AG08396 (cell line): ENCODE measurements at regions not wholly inside any gene's neighbourhood (a gene's known extent, or its start where the extent isn't known, plus 50 kb on each side); places are given as distances from the start of the nearest gene placed in this dataset.
A peak's percentile ranks its signal among the peaks of the same experiment; 100 is the strongest.

Experiments
- DNase-seq: peaks from one replicate; pipeline ENCODE4 v3.0.0; 2012; ENCODE audit warnings: low spot score, mixed read lengths

DNA sequence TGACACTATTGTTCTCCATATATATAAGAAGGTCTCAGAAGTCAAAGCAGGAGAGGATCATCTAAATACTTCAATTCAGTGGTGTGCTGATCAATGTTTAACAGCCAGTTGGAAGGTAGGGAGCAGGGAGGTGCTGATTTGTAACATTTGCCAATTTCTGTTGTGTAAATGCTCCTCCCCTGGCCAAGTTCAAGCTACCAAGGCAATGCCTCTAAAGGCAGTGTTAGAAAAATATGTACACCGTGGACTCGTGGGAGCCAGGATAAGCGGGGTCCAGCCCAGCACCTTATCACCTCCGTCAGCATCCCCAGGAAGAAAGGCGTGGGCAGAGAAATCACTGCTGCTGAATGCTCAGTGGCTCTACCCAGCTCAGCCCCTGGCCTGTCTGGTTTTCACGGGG, 75.3 kb upstream of the COX10 start:
- no peak for DNase-seq

DNA sequence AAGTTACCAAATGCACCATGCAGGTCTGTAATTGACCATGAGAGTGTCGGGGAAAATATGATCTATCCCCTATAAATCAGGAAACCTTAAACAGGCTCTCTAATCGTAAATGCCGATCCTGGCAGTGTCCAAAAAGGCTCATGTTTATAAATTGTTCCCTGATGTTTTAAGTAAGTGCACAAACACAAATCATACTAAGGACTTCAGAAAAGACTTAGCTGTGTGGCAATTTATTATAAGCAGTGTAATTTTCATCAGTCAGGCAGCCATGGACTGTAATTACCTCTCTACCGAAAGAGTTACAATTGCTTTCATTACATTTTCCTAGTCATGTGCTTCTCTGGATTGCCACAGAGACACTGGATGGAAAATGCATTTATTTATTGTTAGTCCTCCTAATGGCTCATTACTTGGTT, 73.4 kb upstream of the COX10 start:
- DNase-seq: no peak

DNA sequence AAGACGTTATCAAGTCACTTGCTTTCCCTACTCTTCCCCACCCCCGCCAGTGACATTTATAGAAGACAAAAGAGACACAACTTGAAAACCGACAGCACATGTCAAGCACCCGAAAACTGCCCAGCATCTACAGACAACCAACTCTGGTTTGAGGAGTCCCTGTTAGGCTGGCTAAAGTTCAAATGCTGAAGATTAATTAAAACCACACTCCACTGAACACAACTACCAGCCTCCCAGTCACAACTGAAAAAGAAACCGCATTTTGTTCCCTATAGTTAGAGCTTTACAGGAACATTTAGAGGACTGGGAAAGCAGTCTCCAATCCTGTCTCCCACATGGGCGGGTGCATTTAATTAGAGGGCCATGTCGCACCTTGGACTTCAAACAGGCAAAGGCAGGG, 73.0 kb upstream of the COX10 start:
- no peak for DNase-seq

DNA sequence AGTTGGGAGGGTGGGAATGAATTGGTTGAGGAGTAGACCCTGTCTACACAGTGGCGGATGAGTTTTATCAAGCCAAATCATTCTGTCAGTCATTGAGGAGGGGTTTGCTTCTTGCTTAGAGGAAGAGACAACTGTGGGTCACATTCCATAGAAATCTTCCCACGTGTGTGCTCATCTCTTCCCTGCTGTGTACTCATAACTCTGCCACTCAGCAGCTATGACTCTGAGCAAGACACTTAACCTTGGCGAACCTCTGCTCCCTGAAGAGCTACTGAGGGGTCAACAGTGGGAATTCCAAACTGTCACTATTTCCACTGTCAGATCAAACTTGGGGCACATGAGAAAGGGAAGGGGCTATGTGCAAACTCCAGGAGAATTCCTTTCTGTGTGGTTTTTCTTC, 72.6 kb upstream of the COX10 start:
- DNase-seq: no peak

DNA sequence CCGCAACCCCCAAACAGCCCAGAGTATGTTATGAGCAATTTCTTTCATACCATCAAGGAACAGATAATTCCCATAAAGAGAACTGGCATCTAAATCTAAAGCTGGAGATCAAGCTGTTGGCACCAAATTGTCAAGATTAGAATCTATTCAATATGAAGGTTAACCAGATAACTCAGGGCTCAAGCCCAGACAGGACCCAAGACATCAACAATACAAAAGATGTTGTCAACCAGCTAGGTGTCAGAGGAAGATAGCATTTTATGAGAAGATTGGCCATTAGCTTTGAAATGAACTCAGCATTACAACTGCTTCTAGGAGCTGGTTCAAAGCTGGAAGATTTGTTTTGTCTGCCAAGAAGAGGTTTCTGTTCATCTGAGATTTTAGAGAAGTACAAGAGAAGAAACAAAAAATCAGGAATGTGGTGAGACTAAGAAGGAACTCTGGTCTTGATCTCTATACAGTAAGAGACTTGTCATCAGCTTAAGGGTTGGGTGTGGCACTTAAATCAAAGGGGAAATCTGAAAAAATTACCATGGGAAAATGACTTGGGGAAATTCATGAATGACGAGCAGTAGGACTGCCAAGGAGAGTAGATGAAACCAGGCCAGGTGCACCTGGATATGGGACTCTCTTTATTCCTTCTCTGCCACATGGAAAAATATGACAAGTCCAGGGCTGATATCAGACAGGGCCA, 64.2 kb upstream of the COX10 start:
- DNase-seq: no peak

DNA sequence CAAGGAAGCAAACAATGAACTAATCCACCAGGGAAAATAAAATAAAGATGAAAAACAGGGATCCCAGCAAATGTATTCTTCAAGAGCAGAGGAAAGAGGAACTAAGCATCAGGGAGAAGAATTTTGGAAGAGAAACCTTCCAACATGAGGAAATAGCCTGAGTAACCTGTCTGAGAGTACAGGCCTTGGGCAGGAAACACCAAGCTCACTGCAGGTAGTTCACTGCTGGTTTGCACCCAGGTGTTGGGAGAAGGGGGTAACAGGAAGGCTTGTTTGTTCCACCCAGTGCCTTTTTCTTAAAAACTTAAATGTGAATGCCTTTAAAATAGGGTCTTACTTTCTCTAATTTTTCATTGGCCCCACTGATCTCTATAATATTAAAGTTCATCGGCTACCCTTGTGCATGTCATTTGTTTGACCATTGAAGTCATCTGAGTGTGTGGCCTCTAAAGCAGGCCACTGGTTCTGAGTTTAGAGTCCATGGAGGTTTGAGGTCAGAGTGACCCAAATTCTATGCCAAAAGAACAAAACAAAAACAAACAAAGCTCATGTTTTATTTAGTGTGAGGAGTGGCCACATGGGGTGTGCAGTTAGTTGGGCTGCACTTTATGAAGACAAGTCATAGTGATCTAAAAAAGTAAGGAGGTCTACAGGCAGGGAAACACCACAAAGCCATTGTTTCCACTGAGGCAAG, 62.9 kb upstream of the COX10 start:
- DNase-seq: no peak

DNA sequence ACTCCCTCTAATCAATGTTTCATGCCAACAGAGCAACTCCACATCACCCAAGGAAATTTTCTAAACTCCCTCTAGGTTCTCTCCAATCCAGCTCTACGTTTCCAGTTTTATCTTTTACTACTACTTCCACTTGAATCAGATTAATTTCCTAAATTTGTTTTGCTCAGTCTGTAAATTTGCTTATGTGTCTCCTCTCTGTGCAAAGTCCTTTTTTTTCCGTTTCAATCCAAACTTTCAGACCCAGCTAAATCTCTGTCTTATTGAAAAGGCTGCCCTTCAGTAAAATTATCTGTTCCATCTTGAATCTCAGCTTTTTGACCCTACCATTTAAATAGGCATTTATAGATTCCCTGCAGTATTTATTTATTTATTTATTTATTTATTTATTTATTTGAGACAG, 61.4 kb upstream of the COX10 start:
- DNase-seq: no peak

DNA sequence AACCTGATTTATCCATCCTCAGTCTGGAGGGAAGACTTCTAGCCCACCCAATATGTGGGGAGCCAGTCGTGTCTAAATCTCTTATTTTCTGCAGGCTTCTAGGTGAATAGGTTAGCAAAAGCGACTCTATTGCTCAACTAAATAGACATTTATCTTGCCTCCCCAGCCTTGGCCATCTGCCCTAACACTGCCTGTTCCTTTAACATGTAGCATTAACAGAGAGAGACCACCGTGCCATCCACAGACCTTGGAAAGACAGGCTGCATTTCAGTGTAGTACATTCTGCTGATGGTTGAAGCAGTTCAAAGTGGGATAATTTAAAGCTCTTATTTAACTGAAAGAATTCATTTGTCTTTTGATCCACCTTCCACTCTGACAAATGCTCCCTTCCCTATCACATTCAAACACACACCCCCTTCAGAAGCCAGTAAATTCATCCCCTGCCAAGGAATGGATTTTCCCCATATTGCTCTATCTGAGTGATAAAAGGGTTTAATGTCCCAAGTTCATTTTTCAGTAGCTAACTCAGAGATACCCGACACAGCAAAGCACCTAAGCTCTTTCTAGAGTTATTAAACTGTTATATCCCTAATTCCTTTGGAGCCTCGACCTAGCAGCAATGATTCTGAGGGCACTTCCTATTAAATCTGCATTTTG, 58.1 kb upstream of the COX10 start:
- no peak for DNase-seq

DNA sequence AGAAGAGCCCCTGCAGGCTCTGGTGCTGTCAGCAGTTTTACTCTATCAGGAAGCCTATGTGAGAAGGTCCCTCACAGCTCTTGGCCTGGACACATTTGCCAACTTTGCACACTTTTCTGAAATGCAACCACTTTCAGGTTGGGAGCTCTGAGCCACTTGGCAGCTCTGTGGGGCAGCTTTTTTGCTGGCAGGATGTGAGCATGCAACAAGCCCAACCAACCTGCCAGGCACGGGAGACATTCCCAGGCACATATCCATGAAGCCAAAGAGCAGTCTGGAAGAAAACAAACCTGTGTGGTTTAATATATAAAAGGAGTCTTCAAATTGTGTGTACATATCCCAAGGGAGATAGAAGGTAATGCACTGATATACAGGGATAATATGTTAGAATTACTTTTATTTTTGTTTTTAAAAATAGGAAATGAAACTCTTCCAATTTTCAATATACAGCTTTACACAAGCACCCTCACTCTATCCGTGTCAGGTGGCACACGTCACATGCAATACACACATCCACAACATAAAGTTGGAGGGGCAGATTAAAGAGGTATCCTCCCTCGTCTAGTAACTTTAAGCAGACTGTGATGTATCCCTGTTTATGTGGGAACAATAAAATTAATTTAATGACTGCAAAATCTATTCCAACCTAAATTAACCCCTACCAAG, 57.4 kb upstream of the COX10 start:
- no peak for DNase-seq

DNA sequence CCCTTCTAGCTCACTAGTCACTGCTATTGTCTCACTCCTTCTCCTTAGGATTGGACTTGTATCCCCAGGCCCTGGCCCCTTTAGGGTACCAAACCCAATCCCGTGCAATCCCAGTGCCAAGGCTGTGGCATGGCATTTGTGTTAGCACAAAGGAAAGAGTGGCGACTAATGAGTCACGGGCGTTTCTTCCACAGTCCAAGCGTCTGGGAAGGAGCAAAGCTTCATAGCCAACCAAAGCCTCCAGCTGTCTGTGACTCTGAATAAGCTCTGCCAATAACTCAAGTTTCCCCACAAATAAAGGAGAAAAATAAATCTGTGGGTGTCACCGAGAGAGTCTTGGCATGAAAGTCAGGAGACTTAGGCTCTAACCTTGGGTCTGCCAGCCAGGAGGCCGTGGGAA, 54.6 kb upstream of the COX10 start:
- DNase-seq: peak; percentile 42

DNA sequence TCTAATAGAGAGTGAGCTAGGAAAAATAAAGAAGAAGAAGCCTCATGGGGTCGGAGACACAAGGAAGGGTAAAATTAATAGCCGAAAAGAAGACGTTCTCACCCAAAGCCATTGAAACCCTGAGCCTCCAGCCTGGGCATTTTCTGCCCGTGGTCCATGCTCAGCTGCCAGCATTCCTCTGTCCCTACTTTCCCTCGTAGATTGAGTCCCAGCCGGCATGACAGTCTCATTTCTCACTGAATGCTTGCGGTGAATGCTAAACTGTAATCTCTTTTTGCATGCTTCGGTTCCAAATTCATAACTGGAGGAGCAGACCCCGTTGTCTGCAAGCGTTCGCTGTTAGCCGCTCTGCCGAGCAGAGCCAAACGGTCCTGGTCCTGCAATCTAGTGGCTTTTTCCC, 54.0 kb upstream of the COX10 start:
- no peak for DNase-seq

DNA sequence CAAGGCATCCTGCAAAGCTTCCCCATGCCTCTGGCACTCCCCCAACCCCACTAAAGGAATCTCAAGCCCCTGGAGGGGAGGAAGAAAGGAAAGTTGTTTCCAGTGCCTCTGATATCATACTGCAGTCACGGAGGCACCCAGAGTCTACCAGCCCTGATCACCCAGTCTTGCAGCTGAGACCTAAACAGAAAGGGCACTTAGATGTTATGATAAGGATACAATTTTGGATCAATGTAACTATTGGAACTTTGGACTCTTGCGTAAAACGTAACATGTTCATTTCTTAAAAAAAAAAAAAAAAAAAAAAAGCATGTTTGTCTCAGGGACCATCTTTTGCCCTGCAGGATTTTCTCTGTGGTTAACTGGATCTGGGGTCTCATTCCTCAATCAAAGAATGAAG, 52.4 kb upstream of the COX10 start:
- no peak for DNase-seq

DNA sequence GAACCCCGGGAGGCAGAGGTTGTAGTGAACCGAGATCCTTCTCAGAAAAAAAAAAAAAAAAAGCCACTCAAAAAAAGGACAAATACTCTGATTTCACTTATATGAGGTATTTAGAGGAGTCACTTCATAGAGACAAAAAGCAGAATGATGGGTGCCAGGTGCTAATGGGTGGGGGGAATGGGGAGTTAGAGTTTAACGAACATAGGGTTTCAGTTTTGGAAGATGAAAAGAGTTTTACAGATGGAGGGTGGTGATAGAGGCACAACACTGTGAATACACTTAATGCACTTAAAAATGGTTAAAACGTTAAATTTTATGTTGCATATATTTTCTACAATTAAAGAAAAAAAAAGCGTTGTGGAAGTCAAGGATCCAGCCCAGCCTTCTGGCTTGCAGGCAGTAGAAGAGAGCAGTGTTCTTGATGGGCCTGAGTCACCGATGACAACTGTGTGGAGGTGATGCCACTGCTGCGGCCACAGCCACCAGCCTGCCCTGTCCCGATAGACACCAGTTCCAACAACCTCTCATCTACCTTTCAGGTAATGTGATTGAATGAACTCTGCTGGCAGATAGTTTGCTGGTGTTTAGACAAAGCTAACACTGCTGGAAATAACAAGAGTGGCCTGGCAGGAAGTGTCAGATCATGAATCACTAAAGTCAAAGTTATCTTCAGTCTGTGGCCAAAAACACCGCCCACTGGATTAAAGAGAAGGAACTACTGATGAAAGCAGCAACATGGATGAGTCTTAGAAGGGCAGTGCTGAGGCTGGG, 49.9 kb upstream of the COX10 start:
- DNase-seq: no peak
